HL-60 (cell line): ENCODE measurements at regions not wholly inside any gene's neighbourhood (a gene's known extent, or its start where the extent isn't known, plus 50 kb on each side); places are given as distances from the start of the nearest gene placed in this dataset.

Source experiments
- POLR2AphosphoS5 ChIP-seq: IDR thresholded peaks from 2 replicates; pipeline ENCODE4 v1.6.1; 2012; ENCODE audit warnings: low read depth
- TF ChIP-seq, protein P1 (sequence below): IDR thresholded peaks from one replicate; pipeline ENCODE4 v1.5.1; 2011; ENCODE audit warnings: low read length, control low read depth, inconsistent platforms; ENCODE audit not compliant: insufficient read depth

DNA sequence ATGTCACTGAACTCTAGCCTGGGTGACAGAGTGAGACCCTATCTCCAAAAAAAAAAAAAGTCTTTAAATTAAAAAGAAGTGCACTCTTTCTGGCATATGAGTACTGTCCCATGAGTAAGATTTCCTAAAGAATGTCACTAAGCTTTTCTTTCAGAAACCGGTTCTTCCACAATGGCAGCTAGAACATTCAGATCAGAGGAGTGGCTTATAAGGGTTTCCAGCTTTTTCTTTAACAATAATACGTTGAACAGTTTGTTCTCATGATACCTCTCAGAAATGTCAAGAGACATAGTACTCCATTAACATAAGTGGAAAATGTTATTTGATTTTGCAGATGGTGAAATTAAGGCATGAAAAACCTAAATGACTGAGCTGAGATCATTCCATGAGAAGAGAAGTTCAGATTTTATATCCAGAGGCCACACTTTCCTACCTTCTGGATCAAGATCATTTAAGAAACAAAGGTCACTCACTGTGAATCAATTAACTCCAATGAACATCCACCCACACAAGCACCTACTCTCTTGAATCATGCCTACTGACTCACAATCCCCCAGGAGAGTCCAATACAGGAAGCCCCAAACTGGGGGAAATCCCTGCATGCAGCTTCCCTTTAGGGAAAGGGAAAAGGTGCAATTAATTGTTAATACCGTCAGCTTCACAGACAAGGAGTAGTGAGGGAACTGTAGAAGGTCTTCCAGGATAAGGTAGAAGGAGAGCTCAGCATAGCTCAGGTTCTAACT is 86.9 kb downstream of the SPTSSA start:
- TF ChIP-seq, protein P1, sequence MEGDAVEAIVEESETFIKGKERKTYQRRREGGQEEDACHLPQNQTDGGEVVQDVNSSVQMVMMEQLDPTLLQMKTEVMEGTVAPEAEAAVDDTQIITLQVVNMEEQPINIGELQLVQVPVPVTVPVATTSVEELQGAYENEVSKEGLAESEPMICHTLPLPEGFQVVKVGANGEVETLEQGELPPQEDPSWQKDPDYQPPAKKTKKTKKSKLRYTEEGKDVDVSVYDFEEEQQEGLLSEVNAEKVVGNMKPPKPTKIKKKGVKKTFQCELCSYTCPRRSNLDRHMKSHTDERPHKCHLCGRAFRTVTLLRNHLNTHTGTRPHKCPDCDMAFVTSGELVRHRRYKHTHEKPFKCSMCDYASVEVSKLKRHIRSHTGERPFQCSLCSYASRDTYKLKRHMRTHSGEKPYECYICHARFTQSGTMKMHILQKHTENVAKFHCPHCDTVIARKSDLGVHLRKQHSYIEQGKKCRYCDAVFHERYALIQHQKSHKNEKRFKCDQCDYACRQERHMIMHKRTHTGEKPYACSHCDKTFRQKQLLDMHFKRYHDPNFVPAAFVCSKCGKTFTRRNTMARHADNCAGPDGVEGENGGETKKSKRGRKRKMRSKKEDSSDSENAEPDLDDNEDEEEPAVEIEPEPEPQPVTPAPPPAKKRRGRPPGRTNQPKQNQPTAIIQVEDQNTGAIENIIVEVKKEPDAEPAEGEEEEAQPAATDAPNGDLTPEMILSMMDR, result no peak
- TF ChIP-seq POLR2AphosphoS5, result no peak
